GM18909 (cell line): ENCODE measurements at regions not wholly inside any gene's neighbourhood (a gene's known extent, or its start where the extent isn't known, plus 50 kb on each side); places are given as distances from the start of the nearest gene placed in this dataset.

Experiments used
- ATAC-seq: cut with Tn5 transposase; IDR thresholded peaks from one replicate; pipeline ENCODE4 v1.9.1; 2021; ENCODE audit warnings: mild to moderate bottlenecking; ENCODE audit not compliant: unreplicated experiment, poor library complexity

- ATAC-seq, result no peak
Observed at GRCh38 chr4:182010876-182011275, 232.3 kb upstream of the TENM3 start.

GRCh38 chr4:182014164-182014563 lies 229.0 kb upstream of the TENM3 start:
- no peak for ATAC-seq

GRCh38 chr4:182015014-182015413 lies 228.2 kb upstream of the TENM3 start:
- no peak for ATAC-seq

- ATAC-seq, result no peak
Observed at GRCh38 chr4:182015893-182016292, 227.3 kb upstream of the TENM3 start.

GRCh38 chr4:182017038-182017437 lies 226.2 kb upstream of the TENM3 start:
- ATAC-seq, result no peak

- ATAC-seq, result peak; percentile 57
Observed at GRCh38 chr4:182018691-182019090, 224.5 kb upstream of the TENM3 start.

- peak; percentile 91 for ATAC-seq
Observed at GRCh38 chr4:182019148-182019652, 224.0 kb upstream of the TENM3 start.

GRCh38 chr4:182022909-182023308 lies 220.3 kb upstream of the TENM3 start:
- ATAC-seq, result no peak

- ATAC-seq, result no peak
Observed at GRCh38 chr4:182023469-182023868, 219.7 kb upstream of the TENM3 start.

GRCh38 chr4:182042945-182043344 lies 200.3 kb upstream of the TENM3 start:
- ATAC-seq, result no peak

GRCh38 chr4:182048871-182049270 lies 194.3 kb upstream of the TENM3 start:
- no peak for ATAC-seq

GRCh38 chr4:182056866-182057265 lies 186.3 kb upstream of the TENM3 start:
- ATAC-seq, result no peak

GRCh38 chr4:182062458-182062857 lies 180.7 kb upstream of the TENM3 start:
- ATAC-seq, result no peak

GRCh38 chr4:182062936-182063335 lies 180.3 kb upstream of the TENM3 start:
- no peak for ATAC-seq

- no peak for ATAC-seq
Observed at GRCh38 chr4:182063651-182064050, 179.6 kb upstream of the TENM3 start.

- no peak for ATAC-seq
Observed at GRCh38 chr4:182065255-182065654, 177.9 kb upstream of the TENM3 start.

- no peak for ATAC-seq
Observed at GRCh38 chr4:182066037-182066436, 177.2 kb upstream of the TENM3 start.

GRCh38 chr4:182067828-182068227 lies 175.4 kb upstream of the TENM3 start:
- no peak for ATAC-seq

GRCh38 chr4:182068920-182069319 lies 174.3 kb upstream of the TENM3 start:
- no peak for ATAC-seq

GRCh38 chr4:182073278-182073677 lies 169.9 kb upstream of the TENM3 start:
- no peak for ATAC-seq

GRCh38 chr4:182074139-182074538 lies 169.1 kb upstream of the TENM3 start:
- no peak for ATAC-seq

GRCh38 chr4:182074810-182075209 lies 168.4 kb upstream of the TENM3 start:
- ATAC-seq, result no peak

GRCh38 chr4:182082910-182083309 lies 160.3 kb upstream of the TENM3 start:
- no peak for ATAC-seq
